ENCODE measurements at regions not wholly inside any gene's neighbourhood (a gene's known extent, or its start where the extent isn't known, plus 50 kb on each side); places are given as distances from the start of the nearest gene placed in this dataset.

GRCh38 chr7:47636433-47637175 lies 54.7 kb upstream of the TNS3 start:
- Histone ChIP-seq H3K36me3 (replicated peaks in 1 of 2; ENCODE audit: control insufficient read depth in 1 of 2, insufficient read depth in 2 of 2, low read length in 1 of 2) (no peaks in the 10 kb centered on the region), H3K27ac (ENCODE audit: low read depth in 2 of 2, low read length in 1 of 2) (peak overlapping the region; percentile 64 to 78), H3K9ac (peak overlapping the region; percentile 26; the same call in 1 of the 2 replicates), H2AFZ (ENCODE audit: low read depth) (peak overlapping the region; percentile 74), H3K4me1 (ENCODE audit: control insufficient read depth in 1 of 2, insufficient read depth in 2 of 2, low read depth in 1 of 2, low read length in 1 of 2) (peaks cover 12 to 23% of the 10 kb centered on the region in 2 experiments; a peak in 2 of 4 replicates), H3K79me2 (ENCODE audit: insufficient read depth) (no peaks in the 10 kb centered on the region), H3K4me2 (peak overlapping the region; percentile 40; the same call in 1 of the 2 replicates), H3K9me2 (no peaks in the 10 kb centered on the region), H3F3A (replicated peaks; ENCODE audit: insufficient read depth) (peaks cover 15% of the 10 kb centered on the region), H3K4me3 (ENCODE audit: low read depth in 2 of 2, low read length in 1 of 2) (no peak overlapping the region), H3K27me3 (ENCODE audit: insufficient read depth) (no peaks in the 10 kb centered on the region), H4K20me1 (ENCODE audit: insufficient read depth) (no peaks in the 10 kb centered on the region), H3K9me3 (no peaks in the 10 kb centered on the region)
- DNase-seq = peak; percentile 82
- POLR2A ChIA-PET = interaction anchor here (0.6 kb wide), 1 partner anchor 170 kb away, joined by 3 read pairs; no protein-coding TSS in a partner anchor
- 38% methylated on average over 20 of the region's 20 CpGs for WGBS (ENCODE audit: low lambda C conversion rate)
- no peak for TF ChIP-seq RFX5 (IDR thresholded peaks at IDR 0.05; ENCODE audit: low read length)
- TF ChIP-seq IRF3 (IDR thresholded peaks at IDR 0.05; ENCODE audit: low read depth, low read length) = no peak
- TF ChIP-seq RAD21 (IDR thresholded peaks at IDR 0.05; ENCODE audit: low read length) = peak; percentile 37
- TF ChIP-seq MXI1 (IDR thresholded peaks at IDR 0.05; ENCODE audit: low read depth, low read length) = peak; percentile 54; the same call in 1 of the 2 replicates
- TF ChIP-seq FOSL2 (IDR thresholded peaks at IDR 0.05; ENCODE audit: borderline replicate concordance, low read depth) = no peak
- TF ChIP-seq EP300 (IDR thresholded peaks at IDR 0.05; ENCODE audit: borderline replicate concordance in 1 of 2, low read depth in 1 of 2, low read length in 1 of 2) = peak in 1 of 2 experiments; percentile 50; a peak in 3 of 4 replicates
- TF ChIP-seq REST (IDR thresholded peaks at IDR 0.05; ENCODE audit: low read depth, low read length) = no peak
- peak; percentile 77 for TF ChIP-seq TCF12 (IDR thresholded peaks at IDR 0.05)
- TF ChIP-seq NFIC (IDR thresholded peaks at IDR 0.05; ENCODE audit: borderline replicate concordance) = peak; percentile 37; the same call in 1 of the 2 replicates
- 0 out of 2 replicates have a peak, but pooled peaks have one; percentile 64 for TF ChIP-seq RCOR1 (IDR thresholded peaks at IDR 0.05; ENCODE audit: low read length)
- no peak for TF ChIP-seq JUND (IDR thresholded peaks at IDR 0.05)
- TF ChIP-seq RXRA (IDR thresholded peaks at IDR 0.05; ENCODE audit: borderline replicate concordance, low read depth) = no peak
- TF ChIP-seq MAX (IDR thresholded peaks at IDR 0.05; ENCODE audit: low read depth) = no peak
- TF ChIP-seq PBX3 (IDR thresholded peaks at IDR 0.05) = peak; percentile 18; the same call in 1 of the 2 replicates
- CTCF ChIA-PET = no interaction called here

All from SK-N-SH (cell line).